SK-N-SH (cell line): ENCODE measurements at regions not wholly inside any gene's neighbourhood (a gene's known extent, or its start where the extent isn't known, plus 50 kb on each side); places are given as distances from the start of the nearest gene placed in this dataset.
"Not testable (repeated sequence)": the region's sequence is repeated elsewhere in the genome, so short reads cannot be mapped to it uniquely, and the experiment has no call there.

ENCODE experiments used
- CTCF ChIA-PET: fragments of 300-600, 350-600 bp; formaldehyde crosslinking; extraction: SDS; loops from one replicate; lab custom pipeline; 2021; lab: Yijun Ruan, JAX
- POLR2A ChIA-PET: fragments of 350-600 bp; sonication (Branson Sonifier 250); formaldehyde crosslinking; extraction: SDS; loops from one replicate; lab custom pipeline; 2020; ENCODE audit warnings: antibody characterized with exemption, inconsistent platforms; lab: Yijun Ruan, JAX
- DNase-seq: peaks from one replicate; pipeline ENCODE4 v3.0.0; 2012
- H2AFZ ChIP-seq: fragments of 200-600 bp; sonication (generic); 2 replicates; pipeline ENCODE4 v1.8.1; 2016; ENCODE audit warnings: antibody characterized with exemption, mild to moderate bottlenecking, low read depth
- H3F3A ChIP-seq: fragments of 200-600 bp; sonication (generic); replicated peaks from 2 replicates; pipeline ENCODE3; 2016; ENCODE audit warnings: antibody characterized with exemption, mild to moderate bottlenecking; ENCODE audit not compliant: insufficient read depth
- H3K27ac ChIP-seq, 2 experiments: fragments of 200-500 bp in 1 of 2; fragments of 200-600 bp in 1 of 2; sonication (Bioruptor generic) in 1 of 2; sonication (generic), shearing (Covaris generic) in 1 of 2; 2 replicates each; pipeline versions ENCODE4 v1.5.1 to v1.6.1; 2014 to 2016; ENCODE audit warnings: low read depth in 2 of 2, inconsistent platforms in 1 of 2, low read length in 1 of 2, mild to moderate bottlenecking in 1 of 2, mixed read lengths in 1 of 2
- H3K27me3 ChIP-seq: fragments of 200-600 bp; sonication (generic), shearing (Covaris generic); 2 replicates; pipeline ENCODE4 v1.6.1; 2016; ENCODE audit warnings: mixed run types; ENCODE audit not compliant: insufficient read depth
- H3K36me3 ChIP-seq, 2 experiments: fragments of 200-500 bp in 1 of 2; fragments of 200-600 bp in 1 of 2; sonication (Bioruptor generic) in 1 of 2; sonication (generic) in 1 of 2; replicated peaks in 1 of 2; 2 replicates each; pipeline versions ENCODE3 to v1.5.1; 2014 to 2016; ENCODE audit warnings: low read length in 1 of 2, mild to moderate bottlenecking in 1 of 2; ENCODE audit not compliant: insufficient read depth in 2 of 2, control insufficient read depth in 1 of 2
- H3K4me1 ChIP-seq, 2 experiments: fragments of 200-500 bp in 1 of 2; fragments of 200-600 bp in 1 of 2; sonication (Bioruptor generic) in 1 of 2; sonication (generic), shearing (Covaris generic) in 1 of 2; 2 replicates each; pipeline versions ENCODE4 v1.5.1 to v1.6.1; 2014 to 2016; ENCODE audit warnings: low read depth in 1 of 2, low read length in 1 of 2, mixed run types in 1 of 2; ENCODE audit not compliant: insufficient read depth in 2 of 2, control insufficient read depth in 1 of 2
- H3K4me2 ChIP-seq: fragments of 200-600 bp; sonication (generic), shearing (Covaris generic); 2 replicates; pipeline ENCODE4 v1.6.1; 2017; ENCODE audit warnings: mixed run types
- H3K4me3 ChIP-seq, 2 experiments: fragments of 200-500 bp in 1 of 2; fragments of 200-600 bp in 1 of 2; sonication (Bioruptor generic) in 1 of 2; sonication (generic), shearing (Covaris generic) in 1 of 2; 2 replicates each; pipeline versions ENCODE4 v1.5.1 to v1.8.1; 2014 to 2016; ENCODE audit warnings: low read depth in 2 of 2, inconsistent platforms in 1 of 2, low read length in 1 of 2, mild to moderate bottlenecking in 1 of 2, mixed read lengths in 1 of 2, moderate library complexity in 1 of 2
- H3K79me2 ChIP-seq: fragments of 200-600 bp; sonication (generic); 2 replicates; pipeline ENCODE4 v1.8.1; 2017; ENCODE audit warnings: mild to moderate bottlenecking; ENCODE audit not compliant: insufficient read depth
- H3K9ac ChIP-seq: fragments of 200-600 bp; sonication (generic); 2 replicates; pipeline ENCODE4 v1.6.1; 2017; ENCODE audit warnings: mixed run types
- H3K9me2 ChIP-seq: fragments of 200-600 bp; sonication (generic); 2 replicates; pipeline ENCODE4 v1.6.1; 2017; ENCODE audit warnings: mixed run types
- H3K9me3 ChIP-seq: fragments of 200-600 bp; sonication (generic); 2 replicates; pipeline ENCODE4 v1.6.1; 2017; ENCODE audit warnings: mixed run types, mild to moderate bottlenecking, moderate library complexity
- H4K20me1 ChIP-seq: fragments of 200-600 bp; sonication (generic); 2 replicates; pipeline ENCODE4 v1.6.1; 2017; ENCODE audit warnings: mild to moderate bottlenecking, mixed run types; ENCODE audit not compliant: insufficient read depth
- CHD2 ChIP-seq: fragments of 150-350 bp; IDR thresholded peaks from 2 replicates; pipeline ENCODE4 v1.6.1; 2018; ENCODE audit warnings: low read length; ENCODE audit not compliant: partially characterized antibody
- CTCF ChIP-seq: fragments of 200-600 bp; sonication (generic); IDR thresholded peaks from 2 replicates; pipeline ENCODE4 v1.6.1; 2017; ENCODE audit warnings: antibody characterized with exemption, mild to moderate bottlenecking, moderate library complexity
- ELF1 ChIP-seq: IDR thresholded peaks from 2 replicates; pipeline ENCODE4 v1.4.0; 2012
- FOXJ3 ChIP-seq: sonication (generic); formaldehyde crosslinking; IDR thresholded peaks from 2 replicates; pipeline ENCODE4 v1.5.1; 2020; ENCODE audit warnings: mild to moderate bottlenecking, missing genetic modification reagents
- GABPA ChIP-seq: IDR thresholded peaks from 2 replicates; pipeline ENCODE4 v1.4.0; 2012; ENCODE audit warnings: low read depth, mild to moderate bottlenecking
- RAD21 ChIP-seq: IDR thresholded peaks from 2 replicates; pipeline ENCODE4 v1.6.1; 2012; ENCODE audit warnings: mild to moderate bottlenecking, low read length
- TAF1 ChIP-seq: IDR thresholded peaks from 2 replicates; pipeline ENCODE4 v1.6.1; 2012; ENCODE audit warnings: low read depth, mild to moderate bottlenecking, low read length, moderate library complexity, borderline replicate concordance
- TCF12 ChIP-seq: IDR thresholded peaks from 2 replicates; pipeline ENCODE4 v1.4.0; 2012
- WGBS: methylation state at CpG from one replicate; pipeline ENCODE4 v1.1.6; 2017; ENCODE audit warnings: low lambda C conversion rate; 5-methylcytosine and 5-hydroxymethylcytosine counted together
- TF ChIP-seq, protein P1 (sequence below): IDR thresholded peaks from 2 replicates; pipeline ENCODE4 v1.4.0; 2012; ENCODE audit warnings: low read depth, borderline replicate concordance

GRCh38 chr13:19072956-19073706, 108.5 kb downstream of the TUBA3C start:
- WGBS, result 2% methylated on average over 11 of the region's 11 CpGs
- H3K9ac ChIP-seq, H3K9me3 ChIP-seq, H3K4me2 ChIP-seq, H3K27me3 ChIP-seq, DNase-seq, H3F3A ChIP-seq, H3K79me2 ChIP-seq, H3K9me2 ChIP-seq, H4K20me1 ChIP-seq, POLR2A ChIA-PET, H2AFZ ChIP-seq, H3K4me3 ChIP-seq, CTCF ChIA-PET, H3K36me3 ChIP-seq, H3K4me1 ChIP-seq, H3K27ac ChIP-seq: not testable (repeated sequence)

DNA sequence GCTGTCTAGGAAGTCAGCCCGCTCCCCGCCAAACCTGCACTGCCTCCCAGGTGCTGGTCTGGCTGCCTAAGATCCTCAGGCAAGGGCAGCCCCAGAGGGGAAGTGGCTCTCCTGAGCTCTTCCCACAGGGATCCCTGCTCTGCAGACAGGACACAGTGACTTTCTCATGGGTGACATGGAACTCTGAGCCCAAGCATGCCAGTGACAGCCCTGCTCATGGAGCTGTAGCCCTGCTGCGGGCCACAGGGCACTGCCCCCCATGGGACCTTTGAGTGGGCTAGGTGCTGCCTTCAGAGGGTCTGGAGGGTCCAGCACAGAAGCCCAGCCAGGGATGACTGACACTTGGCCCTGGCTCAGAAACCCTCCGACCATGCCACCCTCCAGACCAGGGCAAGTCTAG, 109.1 kb downstream of the TUBA3C start:
- H2AFZ ChIP-seq, result no peak overlapping the region
- no peak overlapping the region for H3K27ac ChIP-seq
- CTCF ChIA-PET, result no interaction called here
- no peak for TF ChIP-seq ELF1
- TF ChIP-seq, protein P1, sequence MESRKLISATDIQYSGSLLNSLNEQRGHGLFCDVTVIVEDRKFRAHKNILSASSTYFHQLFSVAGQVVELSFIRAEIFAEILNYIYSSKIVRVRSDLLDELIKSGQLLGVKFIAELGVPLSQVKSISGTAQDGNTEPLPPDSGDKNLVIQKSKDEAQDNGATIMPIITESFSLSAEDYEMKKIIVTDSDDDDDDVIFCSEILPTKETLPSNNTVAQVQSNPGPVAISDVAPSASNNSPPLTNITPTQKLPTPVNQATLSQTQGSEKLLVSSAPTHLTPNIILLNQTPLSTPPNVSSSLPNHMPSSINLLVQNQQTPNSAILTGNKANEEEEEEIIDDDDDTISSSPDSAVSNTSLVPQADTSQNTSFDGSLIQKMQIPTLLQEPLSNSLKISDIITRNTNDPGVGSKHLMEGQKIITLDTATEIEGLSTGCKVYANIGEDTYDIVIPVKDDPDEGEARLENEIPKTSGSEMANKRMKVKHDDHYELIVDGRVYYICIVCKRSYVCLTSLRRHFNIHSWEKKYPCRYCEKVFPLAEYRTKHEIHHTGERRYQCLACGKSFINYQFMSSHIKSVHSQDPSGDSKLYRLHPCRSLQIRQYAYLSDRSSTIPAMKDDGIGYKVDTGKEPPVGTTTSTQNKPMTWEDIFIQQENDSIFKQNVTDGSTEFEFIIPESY, result no peak
- TF ChIP-seq FOXJ3 (CRISPR knock-in tag), result no peak
- TF ChIP-seq GABPA, result no peak
- TF ChIP-seq, all 33 proteins: peak for 0
- H3K4me1 ChIP-seq, result no peaks in the 10 kb centered on the region
- H3K27me3 ChIP-seq, result no peaks in the 10 kb centered on the region
- no peaks in the 10 kb centered on the region for H3K9me3 ChIP-seq
- H3F3A ChIP-seq, result no peaks in the 10 kb centered on the region
- H3K9me2 ChIP-seq, result no peaks in the 10 kb centered on the region
- whole genome bisulfite sequencing, result 4% methylated on average over 3 of the region's 4 CpGs
- H3K79me2 ChIP-seq, result no peaks in the 10 kb centered on the region
- H4K20me1 ChIP-seq, result no peaks in the 10 kb centered on the region
- H3K4me2 ChIP-seq, result no peak overlapping the region
- no peak overlapping the region for H3K4me3 ChIP-seq
- no peak overlapping the region for H3K9ac ChIP-seq
- H3K36me3 ChIP-seq, result no peaks in the 10 kb centered on the region
- POLR2A ChIA-PET, result no interaction called here
- no peak for DNase-seq

GRCh38 chr13:19071161-19071936, 110.3 kb downstream of the TUBA3C start:
- POLR2A ChIA-PET, result no interaction called here

More at GRCh38 chr13:19071161-19071936, 110.3 kb downstream of the TUBA3C start:
- no peak for DNase-seq
- H3K79me2 ChIP-seq, result no peaks in the 10 kb centered on the region
- no peaks in the 10 kb centered on the region for H3K4me1 ChIP-seq
- TF ChIP-seq RAD21 (no peak), CHD2 (no peak), TAF1 (no peak), TCF12 (no peak), CTCF (no peak)
- no peak overlapping the region for H3K27ac ChIP-seq
- no peaks in the 10 kb centered on the region for H3F3A ChIP-seq
- WGBS, result 2% methylated on average over 7 of the region's 11 CpGs
- H3K4me3 ChIP-seq, result no peak overlapping the region
- no peaks in the 10 kb centered on the region for H3K27me3 ChIP-seq
- H3K4me2 ChIP-seq, result no peak overlapping the region
- no peaks in the 10 kb centered on the region for H3K9me3 ChIP-seq
- CTCF ChIA-PET, result no interaction called here
- no peaks in the 10 kb centered on the region for H3K36me3 ChIP-seq
- H4K20me1 ChIP-seq, result no peaks in the 10 kb centered on the region
- H3K9ac ChIP-seq, result no peak overlapping the region
- no peak overlapping the region for H2AFZ ChIP-seq
- no peaks in the 10 kb centered on the region for H3K9me2 ChIP-seq
